GM11168 (cell line): ENCODE measurements at regions not wholly inside any gene's neighbourhood (a gene's known extent, or its start where the extent isn't known, plus 50 kb on each side); places are given as distances from the start of the nearest gene placed in this dataset.

Experiments
- in situ Hi-C: fragments of 300-500 bp; cut with MboI; formaldehyde crosslinking; loops from one replicate; pipeline ENCODE4 v1.12.0; 2022; ENCODE audit warnings: low sequenced_read_pairs; ENCODE audit not compliant: unreplicated experiment

DNA sequence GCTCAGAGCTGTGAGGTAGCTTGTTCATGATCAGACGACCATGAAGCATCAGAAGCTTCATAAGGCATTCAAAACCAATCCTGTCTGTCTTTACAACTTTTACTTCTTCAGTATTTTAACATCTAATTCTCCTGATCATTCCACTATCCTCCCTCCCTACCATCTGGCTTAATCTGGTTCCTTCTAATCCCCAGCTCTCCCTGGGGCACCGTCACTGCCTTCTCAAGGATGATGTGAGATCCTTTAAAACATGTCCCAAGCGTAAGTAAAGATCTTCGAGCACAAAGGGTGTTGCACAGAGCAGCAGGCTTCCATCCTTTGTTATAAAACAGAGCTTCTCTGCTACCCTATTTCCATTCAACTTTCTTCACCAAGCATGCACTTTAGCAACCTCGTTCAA, 362.7 kb upstream of the ARRDC4 start:
- in situ Hi-C loops: no loop called here

DNA sequence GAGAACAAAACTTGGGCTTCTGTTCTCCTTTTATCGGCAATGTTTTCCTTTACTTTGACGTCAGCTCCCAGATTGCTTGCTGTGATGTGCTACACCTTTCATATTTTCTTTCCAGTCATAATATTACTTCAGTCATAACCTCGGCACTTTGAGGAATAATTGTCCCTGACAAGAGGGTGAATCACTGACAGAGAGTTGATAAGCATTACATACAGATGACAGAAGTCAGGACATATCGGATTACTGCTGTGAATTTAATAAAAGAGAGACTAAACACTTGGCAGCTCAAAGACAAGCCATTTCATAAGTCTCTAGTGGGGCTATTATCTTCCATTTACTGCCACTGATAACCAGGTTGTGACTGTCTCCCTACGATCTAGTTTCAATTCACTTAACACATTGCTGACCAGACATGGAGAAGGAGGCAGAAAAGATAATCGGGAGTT, 362.1 kb upstream of the ARRDC4 start:
- in situ Hi-C loops: no loop called here

DNA sequence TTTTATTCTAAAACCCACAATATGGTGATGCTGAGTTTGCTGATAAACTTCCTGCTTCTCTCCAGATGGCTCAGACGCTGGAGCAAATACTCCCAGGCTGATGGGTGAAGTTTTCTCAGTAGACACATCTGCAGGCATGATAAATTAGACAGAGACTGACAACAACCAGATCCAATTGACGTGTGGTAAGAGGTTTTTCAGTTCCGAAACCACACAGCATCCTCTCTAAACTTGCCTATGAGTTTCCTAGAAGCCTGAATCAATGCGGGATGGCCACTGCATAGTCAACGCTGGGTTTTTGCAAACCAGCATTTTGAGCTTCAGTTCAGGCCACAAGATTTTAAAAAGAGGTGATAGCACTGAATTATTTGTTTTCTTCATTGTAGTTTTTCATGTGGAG, 360.3 kb upstream of the ARRDC4 start:
- in situ Hi-C loops: no loop called here

DNA sequence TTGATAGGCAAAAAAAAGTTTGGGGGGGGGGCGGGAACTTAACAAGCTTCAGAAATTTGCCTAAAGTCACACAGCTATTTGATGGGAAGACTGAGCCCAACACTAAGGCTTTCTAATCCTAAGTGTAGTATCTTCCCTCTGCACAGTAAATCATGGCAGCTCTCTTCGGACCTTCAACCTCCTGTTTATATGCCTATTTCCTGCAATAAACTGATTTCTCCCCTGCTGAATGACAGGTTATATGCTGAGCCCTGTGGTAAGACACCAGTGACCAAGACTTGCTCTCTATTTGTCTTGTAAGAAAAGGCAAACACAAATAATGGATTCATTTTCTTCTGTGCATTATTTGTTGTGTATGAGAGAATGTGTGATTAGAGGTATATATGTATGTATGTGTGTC, 355.8 kb upstream of the ARRDC4 start:
- in situ Hi-C loops: no loop called here

DNA sequence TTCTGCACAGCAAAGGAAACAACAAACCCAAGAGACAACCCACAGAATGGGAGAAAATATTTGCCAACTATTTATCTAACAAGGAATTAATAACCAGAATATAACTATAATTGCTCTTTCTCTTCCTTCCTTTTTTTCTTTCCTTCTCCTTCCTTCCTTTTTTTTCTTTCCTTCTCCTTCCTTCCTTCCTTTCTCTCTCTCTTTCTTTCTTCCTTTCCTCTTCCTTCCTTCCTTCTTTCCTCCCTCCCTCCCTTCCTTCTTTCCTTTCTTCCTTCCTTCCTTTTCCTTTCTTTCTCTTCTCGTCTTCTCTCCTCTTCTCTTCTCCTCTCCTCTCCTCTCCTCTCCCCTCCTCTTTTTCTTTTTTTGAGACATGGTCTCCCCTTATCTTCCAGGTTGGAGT, 345.4 kb upstream of the ARRDC4 start:
- in situ Hi-C loops: no loop called here

DNA sequence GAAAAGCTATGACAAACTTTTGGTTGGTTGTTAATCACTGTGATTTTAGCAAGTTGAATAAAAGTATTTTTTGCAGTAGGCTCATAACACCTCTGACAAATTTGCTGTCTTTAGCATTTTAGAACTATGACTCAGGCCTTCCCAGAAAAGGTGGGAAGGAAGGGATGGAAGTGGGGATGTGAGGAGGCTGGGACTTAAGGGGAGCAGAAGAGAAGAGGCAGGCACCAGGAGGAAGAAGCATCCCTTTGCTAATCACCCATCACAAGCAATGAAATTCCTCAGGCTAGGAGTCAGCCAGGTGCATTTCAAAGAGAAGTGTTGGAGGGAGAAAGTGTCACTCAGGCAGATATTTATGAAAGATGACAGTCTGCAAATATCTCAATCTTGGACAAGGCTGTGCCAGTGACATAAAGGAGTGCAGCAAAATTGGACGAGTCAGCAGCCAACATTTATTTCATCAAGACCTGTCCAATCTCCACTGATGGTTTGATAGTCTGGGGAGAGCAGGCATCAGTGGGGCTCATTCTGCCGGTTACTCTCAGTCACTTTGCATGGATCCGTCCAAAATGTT, 337.3 kb upstream of the ARRDC4 start:
- in situ Hi-C loops: no loop called here

DNA sequence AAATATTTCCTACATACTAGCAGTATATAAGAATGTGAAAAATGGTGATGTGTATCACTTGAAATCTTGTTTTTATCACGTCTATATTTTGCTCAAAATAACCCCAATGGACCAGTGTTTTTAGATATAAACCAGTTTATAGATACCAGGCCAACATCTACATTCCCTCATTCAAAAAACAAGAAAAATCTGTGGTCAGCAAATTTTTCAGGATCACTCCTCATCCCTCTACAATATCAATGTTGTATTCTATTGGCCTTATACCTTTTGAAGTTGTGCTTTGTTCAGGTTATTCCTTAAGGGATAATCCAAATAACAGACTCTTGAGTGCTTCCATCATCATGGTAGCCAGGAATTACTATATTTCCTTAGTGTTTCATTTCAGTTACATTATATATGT, 332.9 kb upstream of the ARRDC4 start:
- in situ Hi-C loops: no loop called here

DNA sequence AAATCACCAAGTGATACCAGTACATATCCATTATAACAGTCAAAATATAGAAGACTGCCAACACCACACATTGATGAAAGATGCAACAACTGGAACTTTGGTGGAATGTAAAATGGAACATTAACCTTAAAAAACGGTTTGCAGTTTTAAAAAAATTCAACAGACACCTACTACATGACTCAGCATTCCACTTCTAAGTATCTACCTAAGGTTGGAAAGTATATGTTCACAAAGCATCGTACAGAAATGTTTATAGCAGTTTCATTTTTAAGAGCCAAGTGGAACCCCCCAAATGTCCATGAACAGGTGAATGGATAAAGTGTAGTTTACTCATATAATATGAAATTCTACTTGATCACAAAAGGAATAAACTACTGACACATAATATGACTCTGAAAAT, 314.7 kb upstream of the ARRDC4 start:
- in situ Hi-C loops: no loop called here

DNA sequence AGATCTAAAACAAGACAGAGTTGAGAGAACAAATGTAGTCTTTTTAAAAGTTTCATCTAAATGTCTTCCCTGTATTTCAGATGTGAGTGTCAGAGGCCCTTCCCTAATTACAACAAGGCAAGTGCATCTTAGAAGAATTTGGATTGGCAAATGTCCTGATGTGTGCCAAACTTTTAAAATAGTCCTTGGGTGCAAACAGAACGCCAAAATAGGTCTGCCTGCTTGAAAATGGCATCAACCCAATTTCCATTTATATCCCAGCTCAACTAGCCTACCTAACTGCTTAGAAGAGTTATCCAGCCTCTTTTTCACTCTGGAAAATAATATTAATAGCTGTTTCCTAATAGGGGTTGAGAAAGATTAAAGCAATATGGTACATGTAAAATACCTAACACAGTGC, 311.8 kb upstream of the ARRDC4 start:
- in situ Hi-C loops: no loop called here

DNA sequence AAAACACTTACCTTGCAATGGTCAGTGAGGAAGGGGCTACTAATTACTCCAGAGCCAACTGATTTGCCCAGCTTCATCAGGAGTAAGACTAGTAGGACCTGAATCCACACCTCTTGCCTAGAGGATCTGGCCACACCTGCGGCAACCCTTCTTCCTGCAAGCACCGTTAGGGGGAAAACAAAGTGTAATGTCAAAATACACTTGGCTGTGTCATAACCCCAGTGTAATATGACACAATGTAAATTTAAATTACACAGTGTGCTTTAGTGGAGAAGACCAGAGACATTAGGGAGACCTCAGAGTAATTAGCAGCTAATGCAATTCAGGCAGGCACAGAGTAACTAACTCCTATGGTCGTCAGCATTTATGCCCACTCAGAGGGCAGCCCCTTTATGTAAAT, 308.5 kb upstream of the ARRDC4 start:
- in situ Hi-C loops: no loop called here

DNA sequence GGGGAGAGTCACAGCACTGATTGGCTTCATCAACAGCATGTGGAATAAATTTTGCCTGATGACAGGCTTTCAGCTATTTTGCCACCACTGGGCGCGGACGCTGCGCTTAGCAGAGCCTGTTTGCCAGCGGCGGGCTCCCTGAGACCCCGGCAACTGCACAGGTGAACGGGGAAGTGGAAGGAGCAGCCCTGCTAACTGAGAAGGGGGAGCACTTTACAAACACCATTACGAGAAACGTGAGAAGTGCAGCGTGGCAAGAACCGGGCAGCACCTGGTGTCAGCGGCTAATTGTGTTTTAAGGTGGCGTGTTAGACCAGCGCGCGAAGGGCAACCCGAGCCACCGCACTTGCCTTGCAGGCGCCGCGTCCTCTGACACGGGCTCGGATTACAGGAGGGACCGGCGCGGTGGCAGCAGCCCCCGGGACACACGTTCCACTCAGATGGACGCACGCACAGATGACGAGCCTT, 307.8 kb upstream of the ARRDC4 start:
- in situ Hi-C loops: no loop called here

DNA sequence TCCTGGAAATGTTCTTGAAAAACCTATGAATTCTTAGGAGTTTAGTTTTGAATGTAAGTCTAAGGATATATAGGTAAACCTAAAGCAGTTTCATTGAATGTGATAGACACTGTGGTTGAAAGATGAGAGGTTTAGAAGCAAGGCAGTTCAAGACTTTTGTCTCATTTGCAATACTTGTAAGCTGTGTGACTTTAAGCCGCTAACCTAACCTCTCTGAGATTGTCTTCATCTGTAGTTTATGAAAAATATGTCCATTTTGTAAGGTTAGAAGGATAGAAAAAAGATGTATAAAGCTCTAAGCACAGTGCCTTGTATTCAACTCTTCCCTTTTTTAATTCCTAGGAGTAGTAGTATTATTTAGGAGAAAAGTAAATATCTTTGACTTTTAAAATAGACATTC, 306.6 kb upstream of the ARRDC4 start:
- in situ Hi-C loops: no loop called here

DNA sequence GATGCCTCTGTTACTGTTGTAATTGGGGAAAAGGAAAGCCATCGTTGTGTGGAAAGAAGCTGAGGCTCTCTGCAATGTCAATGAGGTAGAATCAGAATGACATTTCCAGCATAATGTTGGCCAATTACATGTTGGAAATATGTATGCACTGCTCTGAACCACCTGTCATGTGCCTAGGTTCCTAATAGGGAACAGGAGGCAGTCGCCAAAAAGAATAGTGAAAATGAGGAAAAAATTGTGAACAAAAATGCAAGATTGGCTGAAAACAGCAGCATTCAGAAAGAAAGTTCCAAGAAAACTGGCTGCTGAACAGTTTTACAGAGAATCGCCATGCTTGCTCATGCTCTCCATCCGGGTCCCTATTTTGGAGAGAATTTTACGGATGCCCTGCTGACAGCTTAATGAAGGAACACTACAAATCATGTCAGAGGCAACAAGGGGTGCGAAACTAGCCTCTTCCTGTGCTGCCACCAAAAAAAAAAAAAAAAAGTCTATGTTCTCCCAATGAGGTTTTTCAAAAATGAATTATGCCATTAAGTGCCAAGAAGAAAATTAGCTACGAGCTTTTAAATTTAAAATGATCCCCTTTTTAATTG, 305.9 kb upstream of the ARRDC4 start:
- in situ Hi-C loops: no loop called here

DNA sequence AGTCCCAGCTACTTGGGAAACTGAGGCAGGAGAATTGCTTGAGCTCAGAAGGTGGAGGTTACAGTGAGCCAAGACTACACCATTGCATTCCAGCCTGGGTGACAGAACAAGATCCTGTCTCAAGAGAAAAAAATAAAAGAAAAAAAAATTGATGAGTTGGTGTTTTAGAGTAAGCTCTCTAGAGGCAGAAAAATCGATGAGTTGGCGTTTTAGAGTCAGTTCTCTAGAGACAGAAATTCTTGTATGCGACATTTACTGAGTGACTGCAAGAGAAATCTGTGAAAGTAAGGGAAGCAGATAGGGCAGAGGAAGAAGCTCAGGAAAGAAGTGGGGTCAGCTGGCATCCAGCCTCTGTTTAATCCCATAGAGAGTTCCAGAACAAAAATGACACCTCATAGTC, 298.7 kb upstream of the ARRDC4 start:
- in situ Hi-C loops: no loop called here

DNA sequence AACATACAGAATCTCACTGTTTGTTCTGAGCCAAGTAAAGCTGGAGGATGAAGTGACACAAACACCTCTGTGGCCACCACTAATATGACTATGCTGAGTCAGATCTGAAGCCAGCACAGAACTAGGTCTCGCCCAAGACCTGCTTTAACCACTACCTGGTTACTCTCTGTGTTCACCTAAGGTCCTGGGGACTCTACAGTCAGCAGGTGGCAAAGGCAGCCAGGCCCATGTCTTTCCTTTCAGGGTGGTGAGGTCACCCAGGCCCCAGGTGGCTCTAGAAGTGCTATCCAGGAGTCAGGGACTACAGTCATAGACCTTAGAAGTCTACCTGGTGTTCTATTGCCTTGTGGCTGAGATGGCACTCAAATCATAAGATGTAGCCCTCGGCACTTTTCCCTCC, 287.9 kb upstream of the ARRDC4 start:
- in situ Hi-C loops: no loop called here

DNA sequence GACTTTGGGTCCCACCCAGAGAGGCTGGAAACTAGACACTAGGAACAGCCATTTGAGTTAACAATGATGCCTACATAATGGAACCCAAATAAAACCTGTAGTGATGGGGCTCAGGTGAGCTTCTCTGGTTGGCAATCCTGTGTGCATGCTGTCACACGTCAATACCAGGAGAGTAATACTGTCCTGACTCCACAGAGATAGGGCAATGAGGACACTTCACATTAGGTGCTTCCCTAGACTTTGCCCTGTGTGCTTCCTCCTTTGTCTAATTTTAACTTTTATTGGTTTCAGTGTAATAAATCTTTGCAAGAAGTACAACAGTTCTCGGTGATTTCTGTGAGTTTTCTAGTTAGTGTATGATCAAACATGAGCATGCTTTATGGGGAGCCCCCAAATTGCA, 281.8 kb upstream of the ARRDC4 start:
- in situ Hi-C loops: no loop called here

DNA sequence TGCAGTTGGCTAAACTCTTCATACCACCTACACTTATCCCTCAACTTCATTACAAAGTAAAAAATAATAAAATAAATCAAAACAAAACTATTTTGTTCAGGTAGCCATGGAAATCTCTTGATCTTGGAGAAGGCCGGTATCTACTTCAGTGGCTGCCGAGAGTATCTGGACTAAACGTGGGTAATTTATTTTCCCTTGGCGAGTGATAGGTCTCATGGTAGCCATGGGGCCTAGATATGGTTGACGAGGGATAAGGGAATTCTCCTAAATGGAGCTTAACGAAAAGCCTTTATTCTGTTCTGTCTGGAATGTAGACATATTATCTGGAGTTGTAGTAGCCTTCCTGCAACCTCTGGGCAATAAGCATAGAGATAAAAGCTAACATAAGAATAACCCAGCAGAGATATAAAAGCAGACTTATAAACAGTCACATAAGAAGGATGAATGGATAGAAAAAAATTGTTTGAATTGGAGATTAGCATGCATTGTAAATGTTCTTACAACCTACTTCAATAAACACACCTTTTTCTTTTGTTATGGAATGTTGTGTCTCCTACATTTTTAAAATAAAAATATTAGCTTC, 281.3 kb upstream of the ARRDC4 start:
- in situ Hi-C loops: no loop called here

DNA sequence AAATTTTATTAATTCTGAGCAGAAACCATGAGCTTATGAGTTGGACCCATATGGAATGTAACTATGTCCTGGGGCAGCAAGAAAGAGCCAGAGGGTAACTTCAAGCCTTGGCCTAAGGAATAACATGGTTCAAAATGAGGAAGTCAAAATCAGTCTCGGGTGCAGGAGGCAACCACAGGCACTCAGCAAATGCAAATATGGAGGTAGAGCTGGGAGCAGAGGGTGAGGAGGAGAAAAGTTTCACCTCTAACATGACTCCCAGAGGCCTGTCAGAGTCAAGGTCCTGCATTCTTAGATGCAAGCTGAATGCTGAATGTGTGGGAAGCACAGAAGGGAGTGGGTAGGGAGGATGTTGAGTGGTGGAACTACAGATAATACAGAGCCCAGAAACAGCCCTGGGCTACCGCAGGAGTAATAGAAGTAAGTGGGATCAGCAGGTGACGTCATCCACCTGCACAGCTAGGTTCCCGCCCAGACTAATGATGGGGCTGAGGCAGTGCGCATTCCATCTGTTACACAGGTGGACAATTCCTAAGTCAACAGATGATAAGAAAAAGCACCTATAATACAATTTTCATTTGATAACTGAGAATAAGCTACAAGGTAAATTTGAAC, 279.8 kb upstream of the ARRDC4 start:
- in situ Hi-C loops: no loop called here

DNA sequence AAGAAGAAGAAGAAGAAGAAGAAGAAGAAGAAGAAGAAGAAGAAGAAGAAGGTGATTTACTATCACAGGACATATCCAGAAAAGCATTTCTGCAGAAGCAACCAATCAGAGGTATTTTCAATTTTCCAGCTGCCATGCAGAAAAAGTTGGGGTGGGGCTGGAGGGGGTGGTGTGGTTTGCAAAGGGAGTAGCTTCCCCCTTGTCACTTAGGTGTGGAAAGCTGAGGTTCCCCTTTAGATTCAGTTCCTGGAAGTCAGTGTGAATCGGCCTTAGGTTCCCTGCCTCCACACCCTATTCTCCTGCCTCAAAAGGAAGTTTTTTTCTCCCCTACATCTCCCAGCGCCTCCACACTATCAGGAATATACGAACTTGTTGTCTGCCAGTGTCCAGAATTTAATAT, 276.7 kb upstream of the ARRDC4 start:
- in situ Hi-C loops: no loop called here

DNA sequence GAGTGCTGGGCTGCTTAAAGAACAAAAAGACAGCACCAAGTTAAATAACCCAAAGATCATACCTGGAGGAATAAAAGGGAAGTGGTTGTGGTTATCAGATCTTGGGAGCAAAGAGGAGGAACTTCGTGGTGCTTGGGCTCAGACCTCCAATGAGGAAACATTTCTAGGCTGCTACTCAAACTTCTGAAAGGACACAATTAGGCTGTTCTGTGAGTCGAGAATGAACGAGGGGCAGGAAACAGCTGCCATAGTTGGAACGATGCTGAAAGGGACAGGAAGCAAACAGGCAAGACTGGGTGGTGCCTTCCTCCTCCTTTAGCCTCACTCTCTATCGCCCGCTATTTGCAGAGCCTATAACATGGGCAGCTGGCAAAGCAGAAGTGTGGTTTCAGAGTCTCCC, 276.3 kb upstream of the ARRDC4 start:
- in situ Hi-C loops: no loop called here

DNA sequence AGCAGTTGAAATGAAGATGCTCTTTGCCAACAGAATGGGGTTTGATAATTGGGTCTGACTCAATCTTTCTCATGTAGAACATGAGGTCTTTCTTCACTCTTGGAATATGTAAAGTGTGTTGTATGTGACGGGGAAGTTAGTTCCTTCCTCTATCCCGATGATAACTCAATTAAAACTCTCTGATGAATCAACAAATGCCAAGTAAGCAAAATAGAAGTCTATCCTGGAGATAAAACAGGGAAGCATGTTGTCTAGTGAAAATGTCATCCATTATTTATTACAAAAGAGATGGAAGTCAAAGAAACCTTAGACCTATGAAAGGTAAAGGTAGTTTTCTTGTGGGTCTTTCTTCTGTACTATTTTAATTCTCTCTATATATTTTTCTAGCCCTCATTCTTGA, 274.2 kb upstream of the ARRDC4 start:
- in situ Hi-C loops: no loop called here

DNA sequence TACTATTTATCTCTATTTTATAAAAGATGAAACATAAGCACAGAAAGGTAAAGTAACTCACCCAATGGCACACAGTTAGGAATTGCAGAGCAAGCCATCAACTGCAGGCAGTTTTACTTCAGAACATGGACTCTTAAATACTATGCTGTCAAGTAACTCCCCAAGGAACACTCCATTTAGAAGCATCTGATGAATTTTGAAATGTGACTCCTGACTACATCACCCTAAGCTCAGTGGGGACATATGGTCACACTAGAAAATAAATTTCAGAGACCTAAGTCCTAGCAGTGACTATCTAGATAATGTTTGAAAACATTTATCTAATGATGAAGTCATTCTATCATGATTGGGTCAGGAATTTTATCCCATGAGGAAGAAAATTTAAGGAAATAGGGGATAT, 272.8 kb upstream of the ARRDC4 start:
- in situ Hi-C loops: no loop called here
